Fibroblast of lung (primary cell): ENCODE measurements at regions not wholly inside any gene's neighbourhood (a gene's known extent, or its start where the extent isn't known, plus 50 kb on each side); places are given as distances from the start of the nearest gene placed in this dataset.
"Not testable (repeated sequence)": the region's sequence is repeated elsewhere in the genome, so short reads cannot be mapped to it uniquely, and the experiment has no call there.

Experiments
- DNase-seq, 2 donors: peaks; one replicate each; pipeline versions ENCODE4 v3.0.0 to v3.0.0-alpha.2; 2010; ENCODE audit warnings: low read depth in 2 of 2
- H2AFZ ChIP-seq: 2 replicates; pipeline ENCODE4 v1.5.1; 2012; ENCODE audit warnings: low read length, control low read depth, inconsistent platforms
- H3K27ac ChIP-seq: 2 replicates; pipeline ENCODE4 v1.5.1; 2011; ENCODE audit warnings: low read length, control low read depth; ENCODE audit not compliant: insufficient read depth
- H3K27me3 ChIP-seq: 2 replicates; pipeline ENCODE4 v1.5.1; 2011; ENCODE audit warnings: mild to moderate bottlenecking, low read length; ENCODE audit not compliant: control insufficient read depth, insufficient read depth
- H3K36me3 ChIP-seq: 2 replicates; pipeline ENCODE4 v1.5.1; 2011; ENCODE audit warnings: low read length; ENCODE audit not compliant: control insufficient read depth, insufficient read depth
- H3K4me1 ChIP-seq: 2 replicates; pipeline ENCODE4 v1.5.1; 2011; ENCODE audit warnings: low read length; ENCODE audit not compliant: control insufficient read depth, insufficient read depth; ENCODE audit errors: extremely low read depth
- H3K4me2 ChIP-seq: 2 replicates; pipeline ENCODE4 v1.5.1; 2011; ENCODE audit warnings: low read length, control low read depth; ENCODE audit not compliant: insufficient read depth; ENCODE audit errors: extremely low read depth
- H3K4me3 ChIP-seq, 4 experiments: fragments of 200-600 bp in 1 of 4; sonication (generic) in 1 of 4; replicated peaks in 1 of 4; 2 replicates each; pipeline ENCODE4 v1.5.1; 2011 to 2016; ENCODE audit warnings: low read length in 4 of 4, low read depth in 3 of 4, mild to moderate bottlenecking in 3 of 4, control low read depth in 2 of 4, inconsistent platforms in 1 of 4, mixed read lengths in 1 of 4; ENCODE audit not compliant: insufficient read depth in 1 of 4; ENCODE audit errors: control extremely low read depth in 1 of 4
- H3K79me2 ChIP-seq: 2 replicates; pipeline ENCODE4 v1.5.1; 2012; ENCODE audit warnings: mild to moderate bottlenecking, low read length, inconsistent platforms; ENCODE audit not compliant: control insufficient read depth, insufficient read depth
- H3K9ac ChIP-seq: 2 replicates; pipeline ENCODE4 v1.5.1; 2011; ENCODE audit warnings: mild to moderate bottlenecking, low read length, control low read depth; ENCODE audit not compliant: insufficient read depth
- H3K9me3 ChIP-seq: 2 replicates; pipeline ENCODE4 v1.5.1; 2012; ENCODE audit warnings: low read depth, low read length; ENCODE audit not compliant: control insufficient read depth, insufficient read depth
- H4K20me1 ChIP-seq: 2 replicates; pipeline ENCODE4 v1.5.1; 2011; ENCODE audit warnings: low read length; ENCODE audit not compliant: control insufficient read depth, insufficient read depth; ENCODE audit errors: extremely low read depth
- EZH2 ChIP-seq: IDR thresholded peaks from 2 replicates; pipeline ENCODE4 v1.5.1; 2012; ENCODE audit warnings: low read length, control low read depth, mild to moderate bottlenecking; ENCODE audit errors: missing control alignments
- TF ChIP-seq, protein P1 (sequence below), 2 donors: IDR thresholded peaks in 1 of 2; conservative IDR thresholded peaks in 1 of 2; 1 replicate in 1 of 2; 2 replicates in 1 of 2; pipeline ENCODE4 v1.5.1; 2011 to 2012; ENCODE audit warnings: low read length in 2 of 2, control low read depth in 1 of 2, inconsistent platforms in 1 of 2, low read depth in 1 of 2, mild to moderate bottlenecking in 1 of 2

DNA sequence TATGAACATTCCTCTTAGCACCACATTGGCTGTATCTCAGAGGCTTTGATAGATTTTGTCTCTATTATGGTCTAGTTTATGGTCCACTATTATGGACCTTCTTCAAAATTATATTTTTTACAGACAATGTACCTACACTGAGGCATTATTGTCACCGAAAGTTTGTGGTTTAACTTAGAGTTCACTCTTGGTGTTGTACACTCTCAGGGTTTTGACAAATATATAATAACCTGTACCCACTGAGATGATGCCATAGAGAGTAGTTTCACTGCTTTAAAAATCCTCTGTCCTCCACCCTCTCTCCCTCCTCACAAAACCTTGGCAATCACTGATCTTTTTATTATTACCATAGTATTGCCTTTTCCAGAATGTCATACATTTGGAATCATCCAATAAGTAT lies 528.2 kb downstream of the SLC6A15 start:
- H3K9ac ChIP-seq = no peak overlapping the region
- no peak overlapping the region for H3K4me3 ChIP-seq
- no peak overlapping the region for H3K4me2 ChIP-seq
- H3K9me3 ChIP-seq = no peaks in the 10 kb centered on the region
- DNase-seq = no peak
- H3K4me1 ChIP-seq = no peaks in the 10 kb centered on the region
- H2AFZ ChIP-seq = no peak overlapping the region
- no peaks in the 10 kb centered on the region for H3K27me3 ChIP-seq
- H3K79me2 ChIP-seq = no peaks in the 10 kb centered on the region
- no peak overlapping the region for H3K27ac ChIP-seq
- no peak for TF ChIP-seq EZH2
- TF ChIP-seq, protein P1, sequence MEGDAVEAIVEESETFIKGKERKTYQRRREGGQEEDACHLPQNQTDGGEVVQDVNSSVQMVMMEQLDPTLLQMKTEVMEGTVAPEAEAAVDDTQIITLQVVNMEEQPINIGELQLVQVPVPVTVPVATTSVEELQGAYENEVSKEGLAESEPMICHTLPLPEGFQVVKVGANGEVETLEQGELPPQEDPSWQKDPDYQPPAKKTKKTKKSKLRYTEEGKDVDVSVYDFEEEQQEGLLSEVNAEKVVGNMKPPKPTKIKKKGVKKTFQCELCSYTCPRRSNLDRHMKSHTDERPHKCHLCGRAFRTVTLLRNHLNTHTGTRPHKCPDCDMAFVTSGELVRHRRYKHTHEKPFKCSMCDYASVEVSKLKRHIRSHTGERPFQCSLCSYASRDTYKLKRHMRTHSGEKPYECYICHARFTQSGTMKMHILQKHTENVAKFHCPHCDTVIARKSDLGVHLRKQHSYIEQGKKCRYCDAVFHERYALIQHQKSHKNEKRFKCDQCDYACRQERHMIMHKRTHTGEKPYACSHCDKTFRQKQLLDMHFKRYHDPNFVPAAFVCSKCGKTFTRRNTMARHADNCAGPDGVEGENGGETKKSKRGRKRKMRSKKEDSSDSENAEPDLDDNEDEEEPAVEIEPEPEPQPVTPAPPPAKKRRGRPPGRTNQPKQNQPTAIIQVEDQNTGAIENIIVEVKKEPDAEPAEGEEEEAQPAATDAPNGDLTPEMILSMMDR (conservative IDR thresholded peaks at IDR 0.05 in 1 of 2, IDR thresholded peaks at IDR 0.05 in 1 of 2; ENCODE audit: low read depth in 1 of 2, low read length in 2 of 2) = no peak
- no peaks in the 10 kb centered on the region for H4K20me1 ChIP-seq
- no peaks in the 10 kb centered on the region for H3K36me3 ChIP-seq

DNA sequence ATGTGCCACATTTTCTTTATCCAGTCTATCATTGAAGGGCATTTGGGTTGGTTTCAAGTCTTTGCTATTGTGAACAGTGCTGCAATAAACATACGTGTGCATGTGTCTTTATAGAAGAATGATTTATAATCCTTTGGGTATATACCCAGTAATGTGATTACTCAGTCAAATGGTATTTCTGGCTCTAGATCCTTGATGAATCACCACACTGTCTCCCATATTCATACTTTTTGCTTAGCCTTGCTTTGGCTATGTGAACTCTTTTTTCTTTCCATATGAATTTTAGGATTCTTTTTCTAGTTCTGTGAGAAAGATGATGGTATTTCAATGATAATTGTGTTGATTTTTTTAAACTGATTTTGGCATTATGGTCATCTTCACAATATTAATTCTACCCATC lies 530.1 kb downstream of the SLC6A15 start:
- H3K4me1 ChIP-seq, H3K9ac ChIP-seq, H3K4me3 ChIP-seq, H3K27me3 ChIP-seq, H4K20me1 ChIP-seq, H3K79me2 ChIP-seq, H3K27ac ChIP-seq, H3K36me3 ChIP-seq, H3K9me3 ChIP-seq, H2AFZ ChIP-seq, H3K4me2 ChIP-seq: not testable (repeated sequence)
- DNase-seq = peak; percentile 63 to 81

DNA sequence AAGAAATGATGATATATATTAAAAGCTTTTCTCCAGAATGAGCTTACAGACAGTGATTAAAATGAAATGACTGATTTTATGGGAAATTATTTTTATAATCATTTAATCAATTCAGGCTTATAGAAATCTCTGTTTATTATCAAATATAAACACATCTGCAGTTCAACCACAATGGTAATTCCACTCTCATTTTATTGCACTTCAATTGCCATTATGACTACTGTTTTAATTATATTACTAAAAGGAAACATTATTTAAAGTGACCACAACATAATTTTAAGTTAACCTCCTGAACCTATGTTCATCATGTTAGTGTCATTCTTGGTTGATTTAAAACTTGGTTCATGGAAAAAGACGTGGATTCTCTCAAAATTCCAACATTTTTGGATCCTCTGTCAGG lies 536.3 kb downstream of the SLC6A15 start:
- H3K4me3 ChIP-seq = no peak overlapping the region
- H3K27ac ChIP-seq = no peak overlapping the region
- H3K79me2 ChIP-seq = no peaks in the 10 kb centered on the region
- no peak overlapping the region for H3K4me2 ChIP-seq
- no peak for TF ChIP-seq EZH2
- TF ChIP-seq, protein P1 (conservative IDR thresholded peaks at IDR 0.05 in 1 of 2, IDR thresholded peaks at IDR 0.05 in 1 of 2; ENCODE audit: low read depth in 1 of 2, low read length in 2 of 2) = no peak
- no peak overlapping the region for H3K9ac ChIP-seq
- H3K9me3 ChIP-seq = no peaks in the 10 kb centered on the region
- H2AFZ ChIP-seq = no peak overlapping the region
- peak in 1 of 2 donors; percentile 5 for DNase-seq
- H4K20me1 ChIP-seq = no peaks in the 10 kb centered on the region
- no peaks in the 10 kb centered on the region for H3K36me3 ChIP-seq
- H3K4me1 ChIP-seq = no peaks in the 10 kb centered on the region
- H3K27me3 ChIP-seq = no peaks in the 10 kb centered on the region
